ENCODE measurements at regions not wholly inside any gene's neighbourhood (a gene's known extent, or its start where the extent isn't known, plus 50 kb on each side); places are given as distances from the start of the nearest gene placed in this dataset.

DNA sequence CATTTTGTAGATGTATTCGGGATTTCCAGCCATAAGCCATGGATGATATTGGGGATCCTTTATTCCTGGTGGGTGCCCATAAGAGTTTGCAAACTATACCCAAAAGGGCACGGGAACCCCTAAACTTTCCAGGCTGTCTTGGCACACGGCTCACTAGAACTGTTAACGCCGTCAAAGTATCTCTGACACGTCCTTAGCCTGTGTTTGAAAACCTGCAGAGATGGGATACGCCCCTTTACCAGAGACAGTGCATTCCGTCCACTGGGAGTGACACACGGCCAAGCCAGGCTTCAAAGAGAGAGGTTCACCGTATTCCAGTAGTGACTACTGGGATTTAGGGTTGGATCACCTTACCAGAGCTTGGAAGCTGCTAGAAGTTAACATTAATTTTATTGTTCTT is 95.0 kb downstream of the THBS2 start:
- TF ChIP-seq, protein P1, sequence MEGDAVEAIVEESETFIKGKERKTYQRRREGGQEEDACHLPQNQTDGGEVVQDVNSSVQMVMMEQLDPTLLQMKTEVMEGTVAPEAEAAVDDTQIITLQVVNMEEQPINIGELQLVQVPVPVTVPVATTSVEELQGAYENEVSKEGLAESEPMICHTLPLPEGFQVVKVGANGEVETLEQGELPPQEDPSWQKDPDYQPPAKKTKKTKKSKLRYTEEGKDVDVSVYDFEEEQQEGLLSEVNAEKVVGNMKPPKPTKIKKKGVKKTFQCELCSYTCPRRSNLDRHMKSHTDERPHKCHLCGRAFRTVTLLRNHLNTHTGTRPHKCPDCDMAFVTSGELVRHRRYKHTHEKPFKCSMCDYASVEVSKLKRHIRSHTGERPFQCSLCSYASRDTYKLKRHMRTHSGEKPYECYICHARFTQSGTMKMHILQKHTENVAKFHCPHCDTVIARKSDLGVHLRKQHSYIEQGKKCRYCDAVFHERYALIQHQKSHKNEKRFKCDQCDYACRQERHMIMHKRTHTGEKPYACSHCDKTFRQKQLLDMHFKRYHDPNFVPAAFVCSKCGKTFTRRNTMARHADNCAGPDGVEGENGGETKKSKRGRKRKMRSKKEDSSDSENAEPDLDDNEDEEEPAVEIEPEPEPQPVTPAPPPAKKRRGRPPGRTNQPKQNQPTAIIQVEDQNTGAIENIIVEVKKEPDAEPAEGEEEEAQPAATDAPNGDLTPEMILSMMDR (IDR thresholded peaks at IDR 0.05; ENCODE audit: low read depth, low read length, missing input control) = no peak
- TF ChIP-seq, protein P2, sequence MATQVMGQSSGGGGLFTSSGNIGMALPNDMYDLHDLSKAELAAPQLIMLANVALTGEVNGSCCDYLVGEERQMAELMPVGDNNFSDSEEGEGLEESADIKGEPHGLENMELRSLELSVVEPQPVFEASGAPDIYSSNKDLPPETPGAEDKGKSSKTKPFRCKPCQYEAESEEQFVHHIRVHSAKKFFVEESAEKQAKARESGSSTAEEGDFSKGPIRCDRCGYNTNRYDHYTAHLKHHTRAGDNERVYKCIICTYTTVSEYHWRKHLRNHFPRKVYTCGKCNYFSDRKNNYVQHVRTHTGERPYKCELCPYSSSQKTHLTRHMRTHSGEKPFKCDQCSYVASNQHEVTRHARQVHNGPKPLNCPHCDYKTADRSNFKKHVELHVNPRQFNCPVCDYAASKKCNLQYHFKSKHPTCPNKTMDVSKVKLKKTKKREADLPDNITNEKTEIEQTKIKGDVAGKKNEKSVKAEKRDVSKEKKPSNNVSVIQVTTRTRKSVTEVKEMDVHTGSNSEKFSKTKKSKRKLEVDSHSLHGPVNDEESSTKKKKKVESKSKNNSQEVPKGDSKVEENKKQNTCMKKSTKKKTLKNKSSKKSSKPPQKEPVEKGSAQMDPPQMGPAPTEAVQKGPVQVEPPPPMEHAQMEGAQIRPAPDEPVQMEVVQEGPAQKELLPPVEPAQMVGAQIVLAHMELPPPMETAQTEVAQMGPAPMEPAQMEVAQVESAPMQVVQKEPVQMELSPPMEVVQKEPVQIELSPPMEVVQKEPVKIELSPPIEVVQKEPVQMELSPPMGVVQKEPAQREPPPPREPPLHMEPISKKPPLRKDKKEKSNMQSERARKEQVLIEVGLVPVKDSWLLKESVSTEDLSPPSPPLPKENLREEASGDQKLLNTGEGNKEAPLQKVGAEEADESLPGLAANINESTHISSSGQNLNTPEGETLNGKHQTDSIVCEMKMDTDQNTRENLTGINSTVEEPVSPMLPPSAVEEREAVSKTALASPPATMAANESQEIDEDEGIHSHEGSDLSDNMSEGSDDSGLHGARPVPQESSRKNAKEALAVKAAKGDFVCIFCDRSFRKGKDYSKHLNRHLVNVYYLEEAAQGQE (IDR thresholded peaks at IDR 0.05) = no peak
- TF ChIP-seq RAD21 (IDR thresholded peaks at IDR 0.05) (no peak), TAF1 (conservative IDR thresholded peaks at IDR 0.05) (no peak), RXRA (IDR thresholded peaks at IDR 0.05) (no peak), FOXA1 (IDR thresholded peaks at IDR 0.05) (no peak), HNF4G (IDR thresholded peaks at IDR 0.05) (no peak)
- TF ChIP-seq, protein P3, sequence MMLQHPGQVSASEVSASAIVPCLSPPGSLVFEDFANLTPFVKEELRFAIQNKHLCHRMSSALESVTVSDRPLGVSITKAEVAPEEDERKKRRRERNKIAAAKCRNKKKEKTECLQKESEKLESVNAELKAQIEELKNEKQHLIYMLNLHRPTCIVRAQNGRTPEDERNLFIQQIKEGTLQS (IDR thresholded peaks at IDR 0.05) = no peak
- TF ChIP-seq, protein P4, sequence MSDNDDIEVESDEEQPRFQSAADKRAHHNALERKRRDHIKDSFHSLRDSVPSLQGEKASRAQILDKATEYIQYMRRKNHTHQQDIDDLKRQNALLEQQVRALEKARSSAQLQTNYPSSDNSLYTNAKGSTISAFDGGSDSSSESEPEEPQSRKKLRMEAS (IDR thresholded peaks at IDR 0.05) = no peak

Data from liver (tissue), 3 donors.